K562 (cell line): ENCODE measurements at regions not wholly inside any gene's neighbourhood (a gene's known extent, or its start where the extent isn't known, plus 50 kb on each side); places are given as distances from the start of the nearest gene placed in this dataset.

ENCODE experiments used
- ATAC-seq: fragments of 200-7000 bp; cut with Tn5 transposase; 3 replicates; pipeline ENCODE4 v1.9.1; 2020; ENCODE audit warnings: moderate library complexity
- BruUV-seq: library from RNA; stranded (reverse); fragments of 400-500 nt; replicated peaks from 2 replicates; lab custom pipeline; 2021; lab: Mats Ljungman, UMichigan
- CTCF ChIA-PET: fragments of 300-600 bp; formaldehyde crosslinking; extraction: SDS; loops from one replicate; lab custom pipeline; 2021; ENCODE audit warnings: low intra/inter-chr PET ratio; lab: Yijun Ruan, JAX
- POLR2A ChIA-PET: fragments of 300-600, 350-650 bp; sonication (Branson Sonifier 250); formaldehyde crosslinking; extraction: SDS; loops from one replicate; lab custom pipeline; 2021; ENCODE audit warnings: antibody characterized with exemption, inconsistent platforms; lab: Yijun Ruan, JAX
- DNase-seq, 4 experiments: peaks; one replicate each; pipeline versions ENCODE4 v3.0.0 to v3.0.0-alpha.2; 2011 to 2018; ENCODE audit warnings: low spot score in 3 of 4, mixed read lengths in 3 of 4; ENCODE audit errors: extremely low read depth in 1 of 4
- FAIRE-seq: peaks from 2 replicates; lab custom pipeline; 2011; peaks lifted over from hg19 to GRCh38; lab: Jason Lieb, UNC
- H2AFZ ChIP-seq: 2 replicates; pipeline ENCODE4 v1.6.0; 2011; ENCODE audit warnings: low read depth, low read length, control low read depth, inconsistent platforms
- H3K27ac ChIP-seq: fragments of 200-600 bp; 3 replicates; pipeline ENCODE4 v1.8.0; 2011; ENCODE audit warnings: low read depth, mild to moderate bottlenecking, control low read depth, inconsistent platforms, low read length, moderate library complexity, mixed read lengths; ENCODE audit errors: extremely low read depth
- H3K27me3 ChIP-seq, 2 experiments: fragments of 300-600 bp in 1 of 2; 2 replicates in 1 of 2; 3 replicates in 1 of 2; pipeline versions ENCODE4 v1.6.0 to v1.8.0; 2011; ENCODE audit warnings: inconsistent platforms in 2 of 2, low read length in 2 of 2, mild to moderate bottlenecking in 1 of 2, mixed read lengths in 1 of 2, moderate library complexity in 1 of 2; ENCODE audit not compliant: control insufficient read depth in 2 of 2, insufficient read depth in 2 of 2
- H3K36me3 ChIP-seq: fragments of 300-600 bp; 3 replicates; pipeline ENCODE4 v1.8.0; 2011; ENCODE audit warnings: mild to moderate bottlenecking, low read length, inconsistent platforms; ENCODE audit not compliant: control insufficient read depth, insufficient read depth
- H3K4me1 ChIP-seq, 2 experiments: fragments of 200-600 bp in 1 of 2; replicated peaks in 1 of 2; 2 replicates in 1 of 2; 3 replicates in 1 of 2; pipeline versions ENCODE4 v1.5.1 to v1.8.0; 2011; ENCODE audit warnings: inconsistent platforms in 2 of 2, low read length in 2 of 2, mild to moderate bottlenecking in 1 of 2, mixed read lengths in 1 of 2, moderate library complexity in 1 of 2; ENCODE audit not compliant: control insufficient read depth in 2 of 2, insufficient read depth in 2 of 2
- H3K4me2 ChIP-seq: 2 replicates; pipeline ENCODE4 v1.6.1; 2011; ENCODE audit warnings: low read length, control low read depth, inconsistent platforms, mixed read lengths; ENCODE audit not compliant: insufficient read depth
- H3K4me3 ChIP-seq: fragments of 200-600 bp; sonication (generic), shearing (Covaris generic); 2 replicates; pipeline ENCODE4 v1.5.1; 2016; ENCODE audit warnings: control low read depth, inconsistent platforms
- H3K79me2 ChIP-seq: fragments of 200-600 bp; 3 replicates; pipeline ENCODE4 v1.8.0; 2011; ENCODE audit warnings: low read length, inconsistent platforms; ENCODE audit not compliant: control insufficient read depth, insufficient read depth
- H3K9ac ChIP-seq, 2 experiments: 2 replicates each; pipeline versions ENCODE4 v1.6.0 to v1.6.1; 2011; ENCODE audit warnings: low read depth in 2 of 2, low read length in 2 of 2, control low read depth in 1 of 2, inconsistent platforms in 1 of 2, mild to moderate bottlenecking in 1 of 2, mixed read lengths in 1 of 2; ENCODE audit not compliant: insufficient read depth in 1 of 2
- H3K9me1 ChIP-seq: one replicate; pipeline ENCODE4 v1.6.0; 2011; ENCODE audit warnings: inconsistent platforms, mild to moderate bottlenecking, low read length, moderate library complexity; ENCODE audit not compliant: control insufficient read depth, insufficient read depth
- H3K9me3 ChIP-seq: replicated peaks from 2 replicates; pipeline ENCODE4 v1.5.1; 2011; ENCODE audit warnings: low read depth, low read length, inconsistent platforms; ENCODE audit not compliant: control insufficient read depth, insufficient read depth
- H4K20me1 ChIP-seq: replicated peaks from 2 replicates; pipeline ENCODE4 v1.6.1; 2011; ENCODE audit warnings: low read length, inconsistent platforms, mixed read lengths; ENCODE audit not compliant: control insufficient read depth, insufficient read depth
- GATAD2B ChIP-seq: fragments of 450-650 bp; IDR thresholded peaks from 2 replicates; pipeline ENCODE4 v1.6.1; 2017; ENCODE audit warnings: mild to moderate bottlenecking, borderline replicate concordance
- KLF10 ChIP-seq: fragments of 250-450 bp; sonication (Bioruptor Pico); IDR thresholded peaks from 2 replicates; pipeline ENCODE4 v1.6.1; 2021; ENCODE audit warnings: matching md5 sums
- NCOA1 ChIP-seq: fragments of 450-650 bp; IDR thresholded peaks from 2 replicates; pipeline ENCODE4 v1.6.1; 2016; ENCODE audit warnings: low read depth
- ZNF316 ChIP-seq: fragments of 450-650 bp; IDR thresholded peaks from 2 replicates; pipeline ENCODE4 v1.6.1; 2016
- WGBS: fragments of 100-300 bp; shearing (Covaris generic); methylation state at CpG from one replicate; pipeline ENCODE4 v1.1.6; 2016; ENCODE audit warnings: low coverage, mixed read lengths; ENCODE audit not compliant: insufficient coverage; ENCODE audit errors: missing lambda C conversion rate; 5-methylcytosine and 5-hydroxymethylcytosine counted together
- in situ Hi-C: fragments of 300-500 bp; cut with MboI; formaldehyde crosslinking; loops from 4 replicates; pipeline ENCODE4 v1.15.0; 2018; ENCODE audit warnings: inconsistent platforms, mixed read lengths
- intact Hi-C: fragments of 100-400 bp; cut with micrococcal nuclease; formaldehyde crosslinking; loops from 2 replicates; pipeline ENCODE4 v1.14.2; 2022
- TF ChIP-seq, protein P1 (sequence below), 2 experiments: fragments of 450-650 bp; formaldehyde crosslinking in 1 of 2; IDR thresholded peaks; 2 replicates each; pipeline versions ENCODE4 v1.4.0 to v1.6.1; 2014 to 2020; ENCODE audit warnings: mild to moderate bottlenecking in 2 of 2, borderline replicate concordance in 1 of 2, low read depth in 1 of 2

DNA sequence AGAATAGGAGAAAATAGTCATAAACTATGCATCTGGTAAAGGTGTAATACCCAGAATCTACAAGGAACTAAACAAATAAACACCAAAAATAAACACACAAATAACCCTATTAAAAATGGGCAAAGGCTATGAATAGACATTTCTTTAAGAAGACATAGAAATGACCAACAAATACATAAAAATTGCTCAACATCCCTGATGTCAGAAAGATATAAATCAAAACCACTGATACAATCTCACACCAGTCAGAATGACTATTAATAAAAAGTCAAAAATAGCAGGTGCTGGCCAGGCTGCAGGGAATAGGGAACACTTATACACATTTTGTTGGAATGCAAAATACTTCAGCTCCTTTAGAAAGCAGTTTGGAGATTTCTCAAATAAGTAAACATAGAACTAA lies 352.1 kb upstream of the SLITRK1 start (continued):
- TF ChIP-seq, protein P1, sequence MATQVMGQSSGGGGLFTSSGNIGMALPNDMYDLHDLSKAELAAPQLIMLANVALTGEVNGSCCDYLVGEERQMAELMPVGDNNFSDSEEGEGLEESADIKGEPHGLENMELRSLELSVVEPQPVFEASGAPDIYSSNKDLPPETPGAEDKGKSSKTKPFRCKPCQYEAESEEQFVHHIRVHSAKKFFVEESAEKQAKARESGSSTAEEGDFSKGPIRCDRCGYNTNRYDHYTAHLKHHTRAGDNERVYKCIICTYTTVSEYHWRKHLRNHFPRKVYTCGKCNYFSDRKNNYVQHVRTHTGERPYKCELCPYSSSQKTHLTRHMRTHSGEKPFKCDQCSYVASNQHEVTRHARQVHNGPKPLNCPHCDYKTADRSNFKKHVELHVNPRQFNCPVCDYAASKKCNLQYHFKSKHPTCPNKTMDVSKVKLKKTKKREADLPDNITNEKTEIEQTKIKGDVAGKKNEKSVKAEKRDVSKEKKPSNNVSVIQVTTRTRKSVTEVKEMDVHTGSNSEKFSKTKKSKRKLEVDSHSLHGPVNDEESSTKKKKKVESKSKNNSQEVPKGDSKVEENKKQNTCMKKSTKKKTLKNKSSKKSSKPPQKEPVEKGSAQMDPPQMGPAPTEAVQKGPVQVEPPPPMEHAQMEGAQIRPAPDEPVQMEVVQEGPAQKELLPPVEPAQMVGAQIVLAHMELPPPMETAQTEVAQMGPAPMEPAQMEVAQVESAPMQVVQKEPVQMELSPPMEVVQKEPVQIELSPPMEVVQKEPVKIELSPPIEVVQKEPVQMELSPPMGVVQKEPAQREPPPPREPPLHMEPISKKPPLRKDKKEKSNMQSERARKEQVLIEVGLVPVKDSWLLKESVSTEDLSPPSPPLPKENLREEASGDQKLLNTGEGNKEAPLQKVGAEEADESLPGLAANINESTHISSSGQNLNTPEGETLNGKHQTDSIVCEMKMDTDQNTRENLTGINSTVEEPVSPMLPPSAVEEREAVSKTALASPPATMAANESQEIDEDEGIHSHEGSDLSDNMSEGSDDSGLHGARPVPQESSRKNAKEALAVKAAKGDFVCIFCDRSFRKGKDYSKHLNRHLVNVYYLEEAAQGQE (IDR thresholded peaks at IDR 0.05; ENCODE audit: borderline replicate concordance), result no peak
- TF ChIP-seq, protein P1 (CRISPR knock-in tag; IDR thresholded peaks at IDR 0.05; ENCODE audit: low read depth), result no peak

GRCh38 chr13:84230568-84230967 lies 348.3 kb upstream of the SLITRK1 start:
- TF ChIP-seq KLF10 (CRISPR knock-in tag) (no peak), ZNF316 (no peak), GATAD2B (no peak), NCOA1 (no peak)
- TF ChIP-seq, all 486 proteins: peak for 0
- POLR2A ChIA-PET, result no interaction called here
- H3K79me2 ChIP-seq, result no peaks in the 10 kb centered on the region
- H3K27ac ChIP-seq, result no peak overlapping the region
- in situ Hi-C loops, result no loop called here
- no peaks in the 10 kb centered on the region for H3K27me3 ChIP-seq
- no peak overlapping the region for H3K4me3 ChIP-seq
- 0% methylated on average over 1 of the region's 1 CpG for WGBS
- DNase-seq (no peak), ATAC-seq (no peak), FAIRE-seq (no peak)
- no TSS peak for BruUV-seq
- no peaks in the 10 kb centered on the region for H3K4me1 ChIP-seq
- H2AFZ ChIP-seq, result no peak overlapping the region
- no peaks in the 10 kb centered on the region for H4K20me1 ChIP-seq
- intact Hi-C loops, result no loop called here
- CTCF ChIA-PET, result no interaction called here
- H3K36me3 ChIP-seq, result no peaks in the 10 kb centered on the region
- H3K4me2 ChIP-seq, result no peak overlapping the region
- no peaks in the 10 kb centered on the region for H3K9me1 ChIP-seq
- no peak overlapping the region for H3K9ac ChIP-seq
- H3K9me3 ChIP-seq, result no peaks in the 10 kb centered on the region
